Chondrocyte (in vitro differentiated cells): ENCODE measurements at regions not wholly inside any gene's neighbourhood (a gene's known extent, or its start where the extent isn't known, plus 50 kb on each side); places are given as distances from the start of the nearest gene placed in this dataset.

Experiments
- DNase-seq: peaks from one replicate; pipeline ENCODE4 v3.0.0; 2021; ENCODE audit warnings: mixed read lengths, low spot score
- H3K27ac Mint-ChIP-seq: one replicate; pipeline ENCODE4 v1.8.0; 2021; ENCODE audit warnings: mild to moderate bottlenecking, moderate library complexity, mixed read lengths; ENCODE audit not compliant: unreplicated experiment
- H3K27me3 Mint-ChIP-seq: 2 replicates; pipeline ENCODE4 v1.8.0; 2021; ENCODE audit warnings: low read depth, mixed read lengths
- H3K36me3 Mint-ChIP-seq: 2 replicates; pipeline ENCODE4 v1.8.0; 2021; ENCODE audit warnings: low read depth, mixed read lengths
- H3K4me1 Mint-ChIP-seq: 2 replicates; pipeline ENCODE4 v1.8.0; 2021; ENCODE audit warnings: low read depth, mild to moderate bottlenecking, mixed read lengths
- H3K4me3 Mint-ChIP-seq: one replicate; pipeline ENCODE4 v1.8.0; 2021; ENCODE audit warnings: mild to moderate bottlenecking, moderate library complexity, mixed read lengths; ENCODE audit not compliant: unreplicated experiment
- H3K9me3 Mint-ChIP-seq: 2 replicates; pipeline ENCODE4 v1.8.0; 2021; ENCODE audit warnings: low read depth, mixed read lengths
- CTCF ChIP-seq: fragments of 200-600 bp; sonication (generic); IDR thresholded peaks from 2 replicates; pipeline ENCODE4 v1.5.0; 2021; ENCODE audit warnings: antibody characterized with exemption, mild to moderate bottlenecking, moderate library complexity

GRCh38 chr15:36251450-36251849 lies 328.0 kb upstream of the CDIN1 start:
- no peak for DNase-seq
- H3K9me3 Mint-ChIP-seq: peaks cover under 1% of the 10 kb centered on the region
- TF ChIP-seq CTCF: peak; percentile 52
- H3K36me3 Mint-ChIP-seq: no peaks in the 10 kb centered on the region
- no peak overlapping the region for H3K27ac Mint-ChIP-seq
- H3K4me3 Mint-ChIP-seq: no peak overlapping the region
- no peaks in the 10 kb centered on the region for H3K4me1 Mint-ChIP-seq
- no peaks in the 10 kb centered on the region for H3K27me3 Mint-ChIP-seq

GRCh38 chr15:36252146-36252711 lies 327.2 kb upstream of the CDIN1 start:
- Mint-ChIP-seq H3K27me3 (no peaks in the 10 kb centered on the region), H3K36me3 (no peaks in the 10 kb centered on the region), H3K4me3 (no peak overlapping the region), H3K27ac (no peak overlapping the region), H3K4me1 (no peaks in the 10 kb centered on the region), H3K9me3 (no peaks in the 10 kb centered on the region)
- DNase-seq: no peak
- TF ChIP-seq CTCF: no peak

GRCh38 chr15:36254426-36254825 lies 325.0 kb upstream of the CDIN1 start:
- no peaks in the 10 kb centered on the region for H3K36me3 Mint-ChIP-seq
- no peak for DNase-seq
- H3K9me3 Mint-ChIP-seq: no peaks in the 10 kb centered on the region
- no peaks in the 10 kb centered on the region for H3K4me1 Mint-ChIP-seq
- no peak overlapping the region for H3K27ac Mint-ChIP-seq
- TF ChIP-seq CTCF: no peak
- no peak overlapping the region for H3K4me3 Mint-ChIP-seq
- H3K27me3 Mint-ChIP-seq: no peaks in the 10 kb centered on the region

DNA sequence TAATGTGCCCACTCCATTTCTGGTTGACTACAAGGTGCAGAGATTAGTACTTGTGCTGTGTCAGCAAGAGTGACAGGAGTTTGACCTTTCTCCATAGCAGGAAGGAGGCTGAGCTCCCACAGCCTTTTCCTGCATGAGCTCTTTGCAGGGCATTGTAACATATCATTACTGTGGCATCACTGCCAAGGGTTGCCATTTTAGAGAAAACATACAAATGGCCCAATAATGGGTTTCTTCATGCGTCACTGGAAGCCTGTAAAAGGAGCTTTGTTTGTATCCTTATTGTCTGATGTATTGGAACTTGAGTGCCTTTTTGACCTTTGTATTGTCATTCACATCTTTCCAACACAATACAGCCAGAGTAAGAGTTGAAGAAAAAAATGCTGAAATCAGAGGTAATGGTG lies 323.0 kb upstream of the CDIN1 start:
- no peak overlapping the region for H3K27ac Mint-ChIP-seq
- no peaks in the 10 kb centered on the region for H3K36me3 Mint-ChIP-seq
- no peaks in the 10 kb centered on the region for H3K9me3 Mint-ChIP-seq
- no peaks in the 10 kb centered on the region for H3K27me3 Mint-ChIP-seq
- TF ChIP-seq CTCF: no peak
- no peak overlapping the region for H3K4me3 Mint-ChIP-seq
- no peaks in the 10 kb centered on the region for H3K4me1 Mint-ChIP-seq
- DNase-seq: no peak

DNA sequence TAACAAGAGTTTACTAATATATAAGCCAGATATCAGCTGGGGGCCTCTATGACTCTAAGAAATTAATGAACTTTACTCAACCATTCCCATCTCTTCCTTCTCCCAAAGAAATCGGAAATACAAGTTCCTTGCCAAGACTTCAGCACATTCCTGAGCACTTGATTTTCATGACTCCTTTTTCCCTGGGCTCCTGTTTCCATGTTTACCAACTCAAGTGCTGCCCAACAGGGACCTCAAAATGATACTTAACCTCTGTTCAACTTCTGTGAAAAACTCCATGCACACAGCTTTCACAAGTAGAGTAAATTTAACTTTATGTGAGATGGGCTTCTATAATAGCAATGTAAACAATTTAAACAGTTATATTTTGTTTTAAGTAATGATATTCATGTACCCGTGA lies 315.8 kb upstream of the CDIN1 start:
- H3K9me3 Mint-ChIP-seq: peaks cover 3% of the 10 kb centered on the region
- H3K27me3 Mint-ChIP-seq: no peaks in the 10 kb centered on the region
- H3K4me1 Mint-ChIP-seq: no peaks in the 10 kb centered on the region
- TF ChIP-seq CTCF: no peak
- no peaks in the 10 kb centered on the region for H3K36me3 Mint-ChIP-seq
- DNase-seq: no peak
- no peak overlapping the region for H3K4me3 Mint-ChIP-seq
- no peak overlapping the region for H3K27ac Mint-ChIP-seq
